GM12878 (cell line): ENCODE measurements at regions not wholly inside any gene's neighbourhood (a gene's known extent, or its start where the extent isn't known, plus 50 kb on each side); places are given as distances from the start of the nearest gene placed in this dataset.

Experiments used
- GABPA ChIP-seq: IDR thresholded peaks from 2 replicates; pipeline ENCODE4 v1.6.1; 2014; ENCODE audit warnings: antibody characterized with exemption, low read depth, mild to moderate bottlenecking, inconsistent platforms
- TF ChIP-seq, protein P1 (sequence below), 3 experiments: IDR thresholded peaks in 2 of 3; conservative IDR thresholded peaks in 1 of 3; 2 replicates each; pipeline ENCODE4 v1.5.1; 2011; ENCODE audit warnings: low read depth in 3 of 3, low read length in 3 of 3, mild to moderate bottlenecking in 3 of 3, control low read depth in 2 of 3, moderate library complexity in 2 of 3, inconsistent platforms in 1 of 3, mixed read lengths in 1 of 3; ENCODE audit not compliant: control insufficient read depth in 2 of 3, insufficient read depth in 1 of 3; ENCODE audit errors: extremely low read depth in 1 of 3

DNA sequence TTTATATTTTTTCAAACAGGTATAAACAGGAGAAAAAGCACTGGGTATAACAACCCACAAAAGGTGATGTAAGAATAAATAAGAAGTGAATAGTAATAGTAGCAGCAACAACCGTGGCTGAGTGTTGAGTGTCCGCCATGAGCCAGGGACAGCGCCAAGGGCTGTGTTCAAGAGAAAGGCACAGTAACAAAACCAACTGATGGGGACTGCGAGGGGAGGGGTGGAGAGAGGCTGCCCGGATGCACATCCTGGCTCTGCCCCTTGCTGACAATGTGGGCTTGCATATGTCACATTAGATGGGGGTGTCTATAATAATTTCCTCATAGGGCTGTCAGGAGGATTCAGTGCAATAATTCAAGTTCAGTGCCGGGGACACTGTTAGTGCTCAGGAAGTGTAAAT, 912.4 kb downstream of the VRK1 start:
- TF ChIP-seq, protein P1, sequence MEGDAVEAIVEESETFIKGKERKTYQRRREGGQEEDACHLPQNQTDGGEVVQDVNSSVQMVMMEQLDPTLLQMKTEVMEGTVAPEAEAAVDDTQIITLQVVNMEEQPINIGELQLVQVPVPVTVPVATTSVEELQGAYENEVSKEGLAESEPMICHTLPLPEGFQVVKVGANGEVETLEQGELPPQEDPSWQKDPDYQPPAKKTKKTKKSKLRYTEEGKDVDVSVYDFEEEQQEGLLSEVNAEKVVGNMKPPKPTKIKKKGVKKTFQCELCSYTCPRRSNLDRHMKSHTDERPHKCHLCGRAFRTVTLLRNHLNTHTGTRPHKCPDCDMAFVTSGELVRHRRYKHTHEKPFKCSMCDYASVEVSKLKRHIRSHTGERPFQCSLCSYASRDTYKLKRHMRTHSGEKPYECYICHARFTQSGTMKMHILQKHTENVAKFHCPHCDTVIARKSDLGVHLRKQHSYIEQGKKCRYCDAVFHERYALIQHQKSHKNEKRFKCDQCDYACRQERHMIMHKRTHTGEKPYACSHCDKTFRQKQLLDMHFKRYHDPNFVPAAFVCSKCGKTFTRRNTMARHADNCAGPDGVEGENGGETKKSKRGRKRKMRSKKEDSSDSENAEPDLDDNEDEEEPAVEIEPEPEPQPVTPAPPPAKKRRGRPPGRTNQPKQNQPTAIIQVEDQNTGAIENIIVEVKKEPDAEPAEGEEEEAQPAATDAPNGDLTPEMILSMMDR (IDR thresholded peaks at IDR 0.05 in 2 of 3, conservative IDR thresholded peaks at IDR 0.05 in 1 of 3; ENCODE audit: control insufficient read depth in 2 of 3, extremely low read depth in 1 of 3, insufficient read depth in 1 of 3, low read depth in 3 of 3, low read length in 3 of 3), result no peak
- TF ChIP-seq GABPA, result no peak
